ENCODE measurements at regions not wholly inside any gene's neighbourhood (a gene's known extent, or its start where the extent isn't known, plus 50 kb on each side); places are given as distances from the start of the nearest gene placed in this dataset.

GRCh38 chr12:126061777-126062176 is 996.5 kb downstream of the AACS start:
- H3K27me3 ChIP-seq (ENCODE audit: control insufficient read depth in 2 of 2, insufficient read depth in 1 of 2, low read length in 1 of 2): no peaks in the 10 kb centered on the region
- no peak for DNase-seq (ENCODE audit: low read depth in 6 of 9, low spot score in 9 of 9)
- 80% methylated on average over 6 of the region's 6 CpGs for WGBS
- no peaks in the 10 kb centered on the region for H3K36me3 ChIP-seq (ENCODE audit: control insufficient read depth in 2 of 2, insufficient read depth in 2 of 2, low read length in 1 of 2)
- no peaks in the 10 kb centered on the region for H3K9me3 ChIP-seq (ENCODE audit: control insufficient read depth in 2 of 2, insufficient read depth in 1 of 2, low read length in 1 of 2)
- no peaks in the 10 kb centered on the region for H3K4me1 ChIP-seq (ENCODE audit: control insufficient read depth in 2 of 2, insufficient read depth in 2 of 2, low read length in 2 of 2)
- H3K27ac ChIP-seq (ENCODE audit: low read depth in 1 of 2, low read length in 1 of 2): no peak overlapping the region
- H3K4me3 ChIP-seq (ENCODE audit: low read length in 2 of 2): no peak overlapping the region

- Histone ChIP-seq H3K9me3 (ENCODE audit: control insufficient read depth in 2 of 2, insufficient read depth in 1 of 2, low read length in 1 of 2) (no peaks in the 10 kb centered on the region), H3K36me3 (ENCODE audit: control insufficient read depth in 2 of 2, insufficient read depth in 2 of 2, low read length in 1 of 2) (no peaks in the 10 kb centered on the region), H3K27me3 (ENCODE audit: control insufficient read depth in 2 of 2, insufficient read depth in 1 of 2, low read length in 1 of 2) (no peaks in the 10 kb centered on the region), H3K27ac (ENCODE audit: low read depth in 1 of 2, low read length in 1 of 2) (no peak overlapping the region), H3K4me3 (ENCODE audit: low read length in 2 of 2) (no peak overlapping the region), H3K4me1 (ENCODE audit: control insufficient read depth in 2 of 2, insufficient read depth in 2 of 2, low read length in 2 of 2) (no peaks in the 10 kb centered on the region)
- no peak for DNase-seq (ENCODE audit: low read depth in 6 of 9, low spot score in 9 of 9)
- WGBS: 80% methylated on average over 5 of the region's 5 CpGs
Measured at GRCh38 chr12:126064028-126064427, 998.8 kb downstream of the AACS start.

- Histone ChIP-seq H3K27me3 (ENCODE audit: control insufficient read depth in 2 of 2, insufficient read depth in 1 of 2, low read length in 1 of 2) (no peaks in the 10 kb centered on the region), H3K4me1 (ENCODE audit: control insufficient read depth in 2 of 2, insufficient read depth in 2 of 2, low read length in 2 of 2) (no peaks in the 10 kb centered on the region), H3K9me3 (ENCODE audit: control insufficient read depth in 2 of 2, insufficient read depth in 1 of 2, low read length in 1 of 2) (peaks cover 0 to 4% of the 10 kb centered on the region in 2 donors), H3K36me3 (ENCODE audit: control insufficient read depth in 2 of 2, insufficient read depth in 2 of 2, low read length in 1 of 2) (no peaks in the 10 kb centered on the region), H3K27ac (ENCODE audit: low read depth in 1 of 2, low read length in 1 of 2) (no peak overlapping the region), H3K4me3 (ENCODE audit: low read length in 2 of 2) (no peak overlapping the region)
- WGBS: 72% methylated on average over 3 of the region's 3 CpGs
- DNase-seq (ENCODE audit: low read depth in 6 of 9, low spot score in 9 of 9): no peak
Measured at GRCh38 chr12:126067626-126068329, 1002.5 kb downstream of the AACS start.

GRCh38 chr12:126069549-126070165 is 1004.4 kb downstream of the AACS start:
- peak in 7 of 9 donors; percentile 2 to 31 (median 8) for DNase-seq (ENCODE audit: low read depth in 6 of 9, low spot score in 9 of 9)
- H3K36me3 ChIP-seq (ENCODE audit: control insufficient read depth in 2 of 2, insufficient read depth in 2 of 2, low read length in 1 of 2): no peaks in the 10 kb centered on the region
- WGBS: 24% methylated on average over 4 of the region's 4 CpGs
- H3K4me3 ChIP-seq (ENCODE audit: low read length in 2 of 2): no peak overlapping the region
- peaks cover 0 to 4% of the 10 kb centered on the region in 2 donors for H3K9me3 ChIP-seq (ENCODE audit: control insufficient read depth in 2 of 2, insufficient read depth in 1 of 2, low read length in 1 of 2)
- H3K27me3 ChIP-seq (ENCODE audit: control insufficient read depth in 2 of 2, insufficient read depth in 1 of 2, low read length in 1 of 2): no peaks in the 10 kb centered on the region
- H3K4me1 ChIP-seq (ENCODE audit: control insufficient read depth in 2 of 2, insufficient read depth in 2 of 2, low read length in 2 of 2): no peaks in the 10 kb centered on the region
- H3K27ac ChIP-seq (ENCODE audit: low read depth in 1 of 2, low read length in 1 of 2): no peak overlapping the region

GRCh38 chr12:126076515-126076914 is 1011.3 kb downstream of the AACS start:
- H3K9me3 ChIP-seq (ENCODE audit: control insufficient read depth in 2 of 2, insufficient read depth in 1 of 2, low read length in 1 of 2): no peaks in the 10 kb centered on the region
- 78% methylated on average over 1 of the region's 1 CpG for WGBS

GRCh38 chr12:126083926-126084325 is 1018.7 kb downstream of the AACS start:
- no peaks in the 10 kb centered on the region for H3K36me3 ChIP-seq (ENCODE audit: control insufficient read depth in 2 of 2, insufficient read depth in 2 of 2, low read length in 1 of 2)
- H3K27me3 ChIP-seq (ENCODE audit: control insufficient read depth in 2 of 2, insufficient read depth in 1 of 2, low read length in 1 of 2): no peaks in the 10 kb centered on the region
- 94% methylated on average over 8 of the region's 8 CpGs for WGBS

More at GRCh38 chr12:126076515-126076914, 1011.3 kb downstream of the AACS start:
- H3K27me3 ChIP-seq (ENCODE audit: control insufficient read depth in 2 of 2, insufficient read depth in 1 of 2, low read length in 1 of 2): no peaks in the 10 kb centered on the region
- no peaks in the 10 kb centered on the region for H3K4me1 ChIP-seq (ENCODE audit: control insufficient read depth in 2 of 2, insufficient read depth in 2 of 2, low read length in 2 of 2)
- no peak overlapping the region for H3K27ac ChIP-seq (ENCODE audit: low read depth in 1 of 2, low read length in 1 of 2)
- no peak overlapping the region for H3K4me3 ChIP-seq (ENCODE audit: low read length in 2 of 2)
- no peak for DNase-seq (ENCODE audit: low read depth in 6 of 9, low spot score in 9 of 9)
- H3K36me3 ChIP-seq (ENCODE audit: control insufficient read depth in 2 of 2, insufficient read depth in 2 of 2, low read length in 1 of 2): no peaks in the 10 kb centered on the region

GRCh38 chr12:126084480-126084879 is 1019.2 kb downstream of the AACS start:
- no peak overlapping the region for H3K4me3 ChIP-seq (ENCODE audit: low read length in 2 of 2)
- H3K36me3 ChIP-seq (ENCODE audit: control insufficient read depth in 2 of 2, insufficient read depth in 2 of 2, low read length in 1 of 2): no peaks in the 10 kb centered on the region
- DNase-seq (ENCODE audit: low read depth in 6 of 9, low spot score in 9 of 9): no peak
- H3K27me3 ChIP-seq (ENCODE audit: control insufficient read depth in 2 of 2, insufficient read depth in 1 of 2, low read length in 1 of 2): no peaks in the 10 kb centered on the region
- H3K4me1 ChIP-seq (ENCODE audit: control insufficient read depth in 2 of 2, insufficient read depth in 2 of 2, low read length in 2 of 2): no peaks in the 10 kb centered on the region
- no peaks in the 10 kb centered on the region for H3K9me3 ChIP-seq (ENCODE audit: control insufficient read depth in 2 of 2, insufficient read depth in 1 of 2, low read length in 1 of 2)
- H3K27ac ChIP-seq (ENCODE audit: low read depth in 1 of 2, low read length in 1 of 2): no peak overlapping the region

More at GRCh38 chr12:126083926-126084325, 1018.7 kb downstream of the AACS start:
- Histone ChIP-seq H3K4me1 (ENCODE audit: control insufficient read depth in 2 of 2, insufficient read depth in 2 of 2, low read length in 2 of 2) (no peaks in the 10 kb centered on the region), H3K27ac (ENCODE audit: low read depth in 1 of 2, low read length in 1 of 2) (no peak overlapping the region), H3K4me3 (ENCODE audit: low read length in 2 of 2) (no peak overlapping the region), H3K9me3 (ENCODE audit: control insufficient read depth in 2 of 2, insufficient read depth in 1 of 2, low read length in 1 of 2) (no peaks in the 10 kb centered on the region)
- no peak for DNase-seq (ENCODE audit: low read depth in 6 of 9, low spot score in 9 of 9)

- Histone ChIP-seq H3K9me3 (ENCODE audit: control insufficient read depth in 2 of 2, insufficient read depth in 1 of 2, low read length in 1 of 2) (peaks cover 0 to 7% of the 10 kb centered on the region in 2 donors), H3K27ac (ENCODE audit: low read depth in 1 of 2, low read length in 1 of 2) (no peak overlapping the region)
- 74% methylated on average over 3 of the region's 3 CpGs for WGBS
Measured at GRCh38 chr12:126086242-126086641, 1021.0 kb downstream of the AACS start.

GRCh38 chr12:126087692-126088091 is 1022.5 kb downstream of the AACS start:
- WGBS: 74% methylated on average over 3 of the region's 3 CpGs
- Histone ChIP-seq H3K9me3 (ENCODE audit: control insufficient read depth in 2 of 2, insufficient read depth in 1 of 2, low read length in 1 of 2) (peaks cover 0 to 7% of the 10 kb centered on the region in 2 donors), H3K4me3 (ENCODE audit: low read length in 2 of 2) (no peak overlapping the region), H3K27ac (ENCODE audit: low read depth in 1 of 2, low read length in 1 of 2) (no peak overlapping the region), H3K4me1 (ENCODE audit: control insufficient read depth in 2 of 2, insufficient read depth in 2 of 2, low read length in 2 of 2) (no peaks in the 10 kb centered on the region), H3K27me3 (ENCODE audit: control insufficient read depth in 2 of 2, insufficient read depth in 1 of 2, low read length in 1 of 2) (no peaks in the 10 kb centered on the region), H3K36me3 (ENCODE audit: control insufficient read depth in 2 of 2, insufficient read depth in 2 of 2, low read length in 1 of 2) (no peaks in the 10 kb centered on the region)
- no peak for DNase-seq (ENCODE audit: low read depth in 6 of 9, low spot score in 9 of 9)

More at GRCh38 chr12:126086242-126086641, 1021.0 kb downstream of the AACS start:
- DNase-seq (ENCODE audit: low read depth in 6 of 9, low spot score in 9 of 9): no peak
- no peaks in the 10 kb centered on the region for H3K27me3 ChIP-seq (ENCODE audit: control insufficient read depth in 2 of 2, insufficient read depth in 1 of 2, low read length in 1 of 2)
- no peaks in the 10 kb centered on the region for H3K36me3 ChIP-seq (ENCODE audit: control insufficient read depth in 2 of 2, insufficient read depth in 2 of 2, low read length in 1 of 2)
- no peaks in the 10 kb centered on the region for H3K4me1 ChIP-seq (ENCODE audit: control insufficient read depth in 2 of 2, insufficient read depth in 2 of 2, low read length in 2 of 2)
- H3K4me3 ChIP-seq (ENCODE audit: low read length in 2 of 2): no peak overlapping the region
